ENCODE measurements at regions not wholly inside any gene's neighbourhood (a gene's known extent, or its start where the extent isn't known, plus 50 kb on each side); places are given as distances from the start of the nearest gene placed in this dataset.
A peak's percentile ranks its signal among the peaks of the same experiment; 100 is the strongest.
"Not testable (repeated sequence)": the region's sequence is repeated elsewhere in the genome, so short reads cannot be mapped to it uniquely, and the experiment has no call there.

DNA sequence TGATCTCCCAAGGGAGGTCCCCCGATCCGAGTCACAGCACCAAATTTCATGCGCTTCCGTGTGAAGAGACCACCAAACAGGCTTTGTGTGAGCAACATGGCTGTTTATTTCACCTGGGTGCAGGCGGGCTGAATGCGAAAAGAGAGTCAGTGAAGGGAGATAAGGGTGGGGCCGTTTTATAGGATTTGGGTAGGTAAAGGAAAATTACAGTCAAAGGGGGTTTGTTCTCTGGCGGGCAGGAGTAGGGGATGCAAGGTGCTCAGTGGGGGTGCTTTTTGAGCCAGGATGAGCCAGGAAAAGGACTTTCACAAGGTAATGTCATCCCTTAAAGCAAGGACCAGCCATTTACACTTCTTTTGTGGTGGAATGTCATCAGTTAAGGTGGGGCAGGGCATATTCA lies 309.2 kb upstream of the PAPPA start:
- not testable (repeated sequence) for DNase-seq (ENCODE audit: low read depth in 3 of 3, low spot score in 2 of 3)

DNA sequence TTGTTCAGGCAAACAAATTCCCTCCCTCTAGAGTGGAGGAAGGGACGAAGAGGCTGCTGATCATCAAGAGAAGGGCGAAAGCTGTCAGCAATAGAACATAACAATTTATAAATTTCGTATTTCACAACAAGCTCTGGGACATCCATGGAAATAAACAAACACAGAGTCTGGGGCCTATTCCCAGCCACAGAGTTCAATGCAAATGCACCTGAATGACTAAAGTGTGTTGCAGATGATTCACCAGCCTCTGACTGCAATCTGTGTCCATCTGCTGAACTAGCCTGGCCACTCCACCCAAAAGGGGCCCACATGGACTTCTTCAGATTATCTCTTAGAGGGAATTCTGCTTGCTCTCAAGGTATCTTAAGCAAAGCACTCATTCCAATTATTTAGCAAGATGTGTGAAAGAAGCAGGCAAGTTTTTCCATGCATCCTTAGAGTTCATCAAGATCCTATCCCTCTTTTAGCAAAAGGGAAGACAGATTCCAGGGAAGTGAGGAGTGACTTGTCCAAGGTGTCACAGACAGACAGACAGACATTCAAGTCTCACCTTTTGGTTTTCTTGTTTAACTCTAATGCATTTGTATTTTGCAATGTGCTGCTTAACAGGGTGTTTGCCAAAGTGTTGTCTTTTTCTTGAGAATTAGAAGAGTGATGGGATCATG lies 307.8 kb upstream of the PAPPA start:
- no peak for DNase-seq (ENCODE audit: low read depth in 3 of 3, low spot score in 2 of 3)

DNA sequence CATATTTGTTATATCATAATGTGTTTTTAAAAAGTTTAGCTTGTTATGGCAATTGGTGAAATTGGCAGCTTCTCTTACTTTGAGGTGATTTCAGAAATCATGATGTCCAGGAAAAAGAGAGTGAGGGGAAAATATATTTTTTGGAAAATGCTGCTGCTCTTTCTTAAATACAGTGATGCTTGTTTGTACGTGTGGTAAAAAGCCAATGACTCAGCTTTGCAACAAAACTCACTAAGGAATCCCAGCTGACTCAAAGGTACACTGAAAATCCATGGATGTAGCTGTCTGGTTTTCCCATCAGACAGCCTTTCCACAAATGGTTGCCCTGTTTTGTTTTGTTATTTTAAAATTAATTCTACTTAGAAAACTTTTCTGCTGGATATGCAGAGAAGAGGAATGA lies 306.4 kb upstream of the PAPPA start:
- no peak for DNase-seq (ENCODE audit: low read depth in 3 of 3, low spot score in 2 of 3)

DNA sequence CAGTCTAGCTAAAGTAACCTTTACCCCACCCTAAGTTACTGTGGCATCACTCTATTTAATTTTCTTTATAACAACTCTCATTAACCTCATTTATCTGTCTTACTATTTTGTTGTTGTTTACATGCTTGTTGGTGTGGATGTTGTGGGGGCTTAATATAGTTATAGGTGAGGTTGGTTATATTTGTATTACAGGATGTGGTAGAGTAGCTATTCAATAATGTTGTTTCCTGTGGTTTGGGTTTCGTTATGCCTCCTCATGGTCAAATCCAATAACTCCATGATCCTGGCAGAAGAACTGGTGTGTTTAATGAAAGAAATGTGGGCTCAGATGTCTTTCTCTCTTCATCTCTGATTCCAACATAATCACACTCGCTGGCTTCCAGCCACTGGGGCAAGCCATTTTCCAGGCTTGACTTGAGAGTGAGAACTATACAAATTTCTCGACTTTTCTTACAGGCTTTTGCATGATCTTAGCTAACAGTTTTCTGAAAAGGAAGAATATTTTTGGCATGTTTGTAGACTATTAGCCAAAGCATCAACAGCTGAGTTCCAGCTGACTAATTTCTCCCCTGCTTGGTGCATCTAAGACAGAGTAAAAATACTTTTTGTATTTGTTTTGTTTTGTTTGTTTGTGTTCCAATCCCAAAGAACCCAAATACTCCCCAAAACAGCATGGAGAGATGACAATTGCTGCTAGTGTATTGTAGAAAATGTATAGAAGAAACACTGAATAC lies 303.7 kb upstream of the PAPPA start:
- DNase-seq (ENCODE audit: low read depth in 3 of 3, low spot score in 2 of 3) = no peak

DNA sequence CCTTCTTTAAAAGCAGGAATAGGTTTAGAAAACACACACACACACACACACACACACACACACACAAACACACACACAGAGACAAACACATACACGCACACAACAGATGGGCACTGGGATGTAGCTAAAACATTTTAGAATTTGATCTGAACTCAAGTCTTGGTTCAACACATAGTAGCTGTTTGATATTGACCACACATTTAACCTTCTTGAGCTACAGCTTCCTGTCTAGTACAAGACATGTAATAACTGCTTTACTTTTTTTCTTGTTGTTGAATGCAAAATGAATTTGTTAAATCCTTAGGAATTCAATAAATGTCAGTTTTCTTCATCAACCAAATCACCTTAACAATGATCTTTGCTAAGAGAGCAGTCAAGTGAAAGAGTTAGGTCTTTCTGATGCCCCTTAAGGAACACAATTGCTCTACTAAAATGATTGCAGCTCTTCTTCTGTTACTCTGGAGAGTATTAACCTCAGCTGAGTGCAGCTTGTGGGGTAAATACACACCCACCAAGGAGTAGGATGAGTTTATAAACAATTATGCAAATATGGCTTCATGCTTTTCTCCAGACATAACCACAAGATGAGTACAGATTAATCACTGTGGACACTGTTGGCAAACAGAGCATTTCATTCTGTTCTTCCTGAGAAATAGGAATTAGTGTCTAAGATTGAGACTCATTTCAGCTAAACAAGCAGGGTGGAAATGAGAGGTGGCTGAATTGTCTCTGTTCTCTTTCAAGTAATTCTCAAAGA lies 302.9 kb upstream of the PAPPA start:
- DNase-seq (ENCODE audit: low read depth in 3 of 3, low spot score in 2 of 3) = no peak

DNA sequence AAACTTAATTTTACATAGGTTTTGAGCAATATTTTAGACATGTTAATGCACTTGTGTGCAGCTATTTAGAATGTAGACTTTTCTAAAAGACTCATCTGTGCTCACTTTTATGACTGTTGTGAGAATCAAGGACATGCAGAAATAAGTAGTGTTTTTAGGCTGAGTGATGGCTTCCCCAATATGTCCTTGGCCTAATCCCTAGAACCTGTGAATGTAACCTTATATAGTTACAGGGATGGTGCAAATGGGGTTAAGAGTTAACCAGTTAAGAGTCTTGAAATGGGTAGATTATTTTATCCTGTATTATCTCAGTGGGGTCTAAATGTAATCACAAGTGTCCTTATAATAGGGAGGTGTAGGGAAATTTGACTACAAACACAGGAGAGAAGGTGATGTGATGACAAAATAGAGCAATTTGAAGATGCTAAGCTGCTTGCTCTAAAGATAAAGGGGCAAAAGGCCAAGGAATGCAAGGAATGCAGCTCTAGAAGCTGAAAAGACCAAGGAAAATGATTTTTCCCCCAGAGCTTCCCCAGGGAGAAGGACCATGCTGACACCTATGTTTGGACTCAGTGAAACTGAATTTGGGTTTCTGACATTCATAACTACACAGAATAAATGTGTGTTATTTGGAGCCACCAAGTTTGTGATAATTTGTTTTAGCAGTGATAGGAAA lies 298.0 kb upstream of the PAPPA start:
- DNase-seq (ENCODE audit: low read depth in 3 of 3, low spot score in 2 of 3) = no peak

DNA sequence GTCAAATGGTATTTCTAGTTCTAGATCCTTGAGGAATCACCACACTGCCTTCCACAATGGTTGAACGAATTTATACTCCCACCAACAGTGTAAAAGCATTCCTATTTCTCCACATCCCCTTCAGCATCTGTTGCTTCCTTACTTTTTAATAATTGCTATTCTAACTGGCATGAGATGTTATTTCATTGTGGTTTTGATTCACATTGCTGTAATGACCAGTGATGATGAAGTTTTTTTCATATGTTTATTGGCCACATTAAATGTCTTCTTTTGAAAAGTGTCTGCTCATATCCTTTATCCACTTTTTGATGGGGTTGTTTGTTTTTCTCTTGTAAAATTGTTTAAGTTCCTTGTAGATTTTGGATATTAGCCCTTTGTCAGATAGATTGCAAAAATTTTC lies 295.2 kb upstream of the PAPPA start:
- not testable (repeated sequence) for DNase-seq (ENCODE audit: low read depth in 3 of 3, low spot score in 2 of 3)

DNA sequence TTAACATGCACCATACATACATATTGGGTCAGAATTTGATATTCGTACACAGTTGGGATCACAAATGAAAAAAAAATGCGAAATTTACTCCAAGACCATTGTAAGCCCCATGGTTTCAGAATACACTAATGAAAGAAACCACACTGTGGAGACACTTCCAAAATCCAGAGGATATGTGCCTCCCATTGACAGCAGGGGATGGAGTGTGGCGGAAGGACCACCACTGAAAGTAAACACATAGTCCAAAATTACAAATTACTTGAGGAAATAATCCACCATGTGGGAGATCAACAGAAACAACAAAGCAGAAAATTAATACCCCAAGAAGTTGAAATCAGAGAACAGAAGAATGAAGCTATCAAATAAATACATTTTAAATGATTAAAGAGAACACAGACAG lies 291.6 kb upstream of the PAPPA start:
- DNase-seq (ENCODE audit: low read depth in 3 of 3, low spot score in 2 of 3) = no peak

DNA sequence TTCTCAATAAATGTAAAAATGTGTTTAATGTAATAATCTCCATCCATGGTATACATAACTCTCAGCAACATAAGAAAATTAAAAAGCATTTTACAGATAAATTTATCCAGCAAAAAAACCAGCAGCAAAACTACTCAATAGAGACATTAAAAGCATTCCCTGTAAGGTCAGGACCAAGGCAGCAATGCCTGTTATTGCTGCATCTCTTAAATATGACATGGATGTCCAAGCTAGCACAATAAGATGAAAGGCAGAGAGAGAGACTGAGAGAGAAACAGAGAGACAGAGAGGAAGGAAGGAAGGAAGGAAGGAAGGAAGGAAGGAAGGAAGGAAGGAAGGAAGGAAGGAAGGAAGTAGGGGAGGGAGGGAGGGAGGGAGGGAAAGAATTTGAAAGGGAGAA lies 289.0 kb upstream of the PAPPA start:
- DNase-seq (ENCODE audit: low read depth in 3 of 3, low spot score in 2 of 3) = no peak

DNA sequence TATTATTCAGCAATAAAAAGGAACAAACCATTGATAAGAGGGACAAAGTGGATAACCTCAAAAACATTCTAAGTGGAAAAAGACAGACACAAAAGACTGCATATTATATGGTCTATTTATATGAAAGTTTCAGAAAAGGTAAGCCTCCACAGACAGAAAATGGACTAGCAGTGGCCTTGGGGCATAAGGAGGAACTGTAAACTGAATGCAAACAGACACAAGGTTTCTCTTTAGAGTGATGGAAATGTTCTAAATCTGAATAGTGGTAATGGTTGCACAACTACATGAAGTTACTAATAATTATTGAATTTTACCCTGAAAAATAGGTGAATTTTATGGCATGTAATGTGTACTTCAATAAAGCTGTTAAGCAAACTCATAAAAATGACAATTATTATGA lies 286.3 kb upstream of the PAPPA start:
- no peak for DNase-seq (ENCODE audit: low read depth in 3 of 3, low spot score in 2 of 3)

DNA sequence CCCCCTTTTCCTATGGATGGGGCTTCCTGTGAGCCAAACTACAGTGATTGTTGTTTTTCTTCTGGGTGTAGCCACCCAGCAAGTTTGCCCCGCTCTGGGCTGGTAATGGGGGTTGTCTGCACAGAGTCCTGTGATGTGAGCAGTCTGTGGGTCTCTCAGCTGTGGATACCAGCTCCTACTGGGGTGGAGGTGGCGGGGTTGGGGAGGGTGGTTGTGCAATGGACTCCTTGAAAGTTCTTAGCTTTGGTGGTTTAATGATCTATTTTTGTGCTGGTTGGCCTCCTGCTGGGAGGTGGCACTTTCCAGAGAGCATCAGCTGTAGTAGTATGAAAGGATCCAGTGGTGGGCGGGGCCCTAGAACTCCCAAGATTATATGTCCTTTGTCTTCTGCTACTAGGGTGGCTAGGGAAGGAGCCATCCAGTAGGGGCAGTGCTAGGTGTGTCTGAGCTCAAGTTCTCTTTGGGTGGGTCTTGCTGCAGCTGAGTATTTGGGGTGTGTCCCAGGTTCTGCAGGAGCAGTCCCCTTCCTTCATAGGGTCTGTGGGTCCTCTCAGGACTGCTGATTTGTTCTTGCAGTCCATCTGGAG lies 275.6 kb upstream of the PAPPA start:
- no peak for DNase-seq (ENCODE audit: low read depth in 3 of 3, low spot score in 2 of 3)

DNA sequence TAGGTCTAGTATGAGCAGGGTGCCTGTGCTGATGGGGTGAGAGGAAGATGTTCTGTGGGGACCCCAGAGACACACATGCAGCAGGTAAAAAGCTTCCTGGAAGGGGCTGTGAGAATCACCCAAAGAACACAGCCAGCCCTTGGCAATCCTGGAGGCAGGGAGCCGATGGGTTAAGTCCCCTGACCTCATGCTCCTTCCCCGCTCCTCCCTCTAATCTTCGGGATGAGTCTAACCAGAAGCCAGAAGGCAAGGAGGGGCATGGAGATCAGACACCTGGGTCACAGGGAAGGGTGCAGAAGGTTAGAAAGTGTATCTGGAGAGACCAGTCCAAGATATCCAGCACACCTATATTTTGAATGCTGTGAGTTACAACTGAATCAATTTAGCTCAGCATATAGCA lies 274.1 kb upstream of the PAPPA start:
- DNase-seq (ENCODE audit: low read depth in 3 of 3, low spot score in 2 of 3) = no peak

DNA sequence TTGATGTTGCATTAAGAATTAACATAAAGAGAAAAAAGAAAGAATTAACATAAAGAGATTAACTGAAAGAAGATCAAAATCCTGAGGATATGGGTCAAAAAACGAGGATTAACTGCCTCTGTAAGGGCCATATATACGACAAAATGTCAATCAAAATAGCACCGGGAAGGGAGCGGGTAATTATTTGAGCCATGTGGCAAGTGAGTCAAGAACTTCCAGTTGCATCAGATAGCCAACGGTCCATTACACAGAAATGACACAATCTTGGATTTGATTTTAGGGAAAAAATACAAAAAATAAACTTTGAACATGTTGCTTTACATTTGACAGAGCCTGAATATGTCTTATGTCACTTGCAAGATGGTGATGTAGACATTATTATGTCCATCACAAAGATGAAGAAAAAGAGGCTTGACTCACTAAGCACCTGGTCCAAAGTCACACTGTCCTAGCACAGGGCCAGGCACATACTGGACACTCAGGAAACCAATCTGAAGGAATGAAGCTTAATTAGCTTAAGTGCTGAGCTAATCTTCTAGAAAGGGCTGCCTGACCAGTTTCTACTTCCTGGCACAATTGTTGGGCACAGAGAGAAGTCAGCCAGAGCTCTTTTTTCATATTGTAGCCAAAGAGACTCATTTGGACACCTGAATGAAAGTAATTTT lies 273.2 kb upstream of the PAPPA start:
- DNase-seq (ENCODE audit: low read depth in 3 of 3, low spot score in 2 of 3) = no peak

DNA sequence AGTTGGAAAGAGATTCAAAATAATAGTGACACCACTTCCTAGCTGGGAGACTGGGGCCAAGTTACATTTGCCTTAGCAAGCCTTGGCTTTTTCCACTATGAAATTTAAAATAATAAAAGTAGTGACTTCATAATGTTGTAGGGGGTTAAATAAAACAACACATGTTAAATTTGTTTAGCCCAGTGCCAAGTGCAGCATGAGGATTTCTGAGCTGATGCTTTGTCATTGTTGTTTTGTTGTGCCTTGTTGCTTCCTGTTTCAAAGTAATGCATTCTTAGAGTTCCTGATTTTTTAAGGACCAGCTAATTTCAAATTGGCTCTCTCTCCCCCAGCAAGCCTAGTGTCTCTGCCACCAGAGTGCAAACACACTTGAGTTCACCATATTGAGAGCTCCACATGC lies 270.7 kb upstream of the PAPPA start:
- DNase-seq (ENCODE audit: low read depth in 3 of 3, low spot score in 2 of 3) = no peak

DNA sequence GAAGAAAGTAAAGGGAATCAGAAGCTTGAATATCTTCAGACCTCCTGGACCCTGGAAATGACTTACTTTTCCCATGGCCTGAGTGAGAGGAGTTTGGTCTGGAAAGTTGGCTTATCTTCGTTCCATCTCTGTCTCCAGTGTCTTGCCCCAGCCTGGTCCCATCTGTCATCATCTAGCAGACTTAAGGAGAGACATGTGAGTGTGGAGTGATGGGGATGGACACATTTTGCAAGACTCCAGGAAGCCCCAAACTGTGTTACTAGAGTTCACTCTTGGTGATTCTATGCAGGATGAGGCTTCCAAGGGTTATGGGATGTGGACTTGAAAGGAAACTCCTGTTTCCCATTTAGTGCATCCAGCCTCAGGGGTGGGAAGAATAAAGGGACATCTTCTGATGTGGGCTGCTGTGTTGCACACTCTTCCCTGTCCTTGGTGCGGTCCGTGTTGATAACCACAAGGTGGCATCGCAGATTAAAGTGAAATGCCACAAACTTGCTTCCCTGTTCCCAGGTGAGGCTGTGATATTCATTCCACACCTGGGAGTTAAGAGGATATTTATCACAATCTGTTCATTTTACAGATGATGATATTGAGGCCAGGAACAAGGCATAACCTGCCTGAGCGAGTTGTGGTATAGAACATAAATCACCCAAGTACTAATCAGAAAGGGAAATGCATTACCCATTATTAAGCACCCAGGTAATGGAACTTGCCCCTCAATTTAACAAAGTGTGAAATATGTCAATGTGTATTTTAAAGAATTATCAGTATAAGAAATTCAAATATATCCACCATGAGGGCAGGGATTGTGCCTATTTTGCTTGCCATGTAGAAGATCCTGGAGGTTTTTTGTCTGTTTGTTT lies 269.9 kb upstream of the PAPPA start:
- DNase-seq (ENCODE audit: low read depth in 3 of 3, low spot score in 2 of 3) = peak; percentile 7 to 34 (median 10)

DNA sequence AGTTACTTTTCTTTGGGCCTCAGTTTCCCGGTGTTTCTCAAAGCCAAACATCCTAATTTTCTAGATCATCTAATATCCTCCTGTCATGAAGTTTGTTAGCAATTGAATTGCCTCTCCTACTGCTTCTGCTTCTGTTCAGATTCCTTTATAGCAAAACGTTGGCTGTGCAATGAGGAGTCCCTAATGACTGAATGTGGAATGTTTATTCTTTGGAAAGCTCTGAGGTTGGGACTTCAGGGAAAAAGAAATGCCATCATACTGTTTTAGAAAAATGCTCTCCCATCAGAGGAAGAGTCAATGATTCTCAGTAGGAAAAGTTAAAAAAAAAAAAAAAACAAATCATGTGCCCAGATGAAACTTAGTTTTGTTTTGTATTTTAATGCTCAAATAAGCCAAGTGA lies 268.7 kb upstream of the PAPPA start:
- no peak for DNase-seq (ENCODE audit: low read depth in 3 of 3, low spot score in 2 of 3)

DNA sequence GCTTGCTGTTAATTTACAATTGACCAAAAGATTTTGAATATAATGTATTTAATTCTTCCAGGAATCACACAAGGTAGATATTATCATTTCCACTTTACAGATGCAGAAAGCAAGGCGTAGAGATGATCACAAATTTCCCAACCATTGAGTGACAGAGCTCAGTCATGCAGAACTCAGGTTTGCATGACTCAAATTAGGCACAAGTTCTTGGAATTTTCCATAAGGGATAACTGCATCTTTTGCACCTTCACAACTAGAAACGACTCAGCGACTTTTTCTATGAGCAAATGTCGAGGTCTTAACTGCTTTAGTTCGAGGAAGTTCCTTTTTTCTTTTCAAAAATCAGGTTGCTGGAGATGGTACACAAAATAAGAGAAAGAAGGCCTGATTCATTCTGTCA lies 265.5 kb upstream of the PAPPA start:
- DNase-seq (ENCODE audit: low read depth in 3 of 3, low spot score in 2 of 3) = no peak

DNA sequence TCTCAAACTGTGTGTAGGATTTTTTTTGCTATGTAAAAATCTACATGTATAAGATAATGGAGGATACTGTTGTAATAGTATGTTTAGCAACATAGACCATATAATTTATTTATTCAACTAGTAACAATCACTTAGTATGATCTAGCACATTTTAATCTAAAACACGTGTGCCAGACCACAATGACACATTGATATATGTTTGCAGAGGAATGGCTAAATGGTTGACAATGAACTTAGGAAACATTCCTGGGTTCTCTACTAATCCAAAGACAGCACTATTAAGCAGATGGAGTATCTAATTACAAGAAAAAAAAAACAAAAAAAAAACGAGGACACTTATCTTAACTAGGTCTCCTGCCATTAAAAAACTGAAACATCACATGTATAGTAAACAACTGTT lies 261.7 kb upstream of the PAPPA start:
- DNase-seq (ENCODE audit: low read depth in 3 of 3, low spot score in 2 of 3) = no peak

DNA sequence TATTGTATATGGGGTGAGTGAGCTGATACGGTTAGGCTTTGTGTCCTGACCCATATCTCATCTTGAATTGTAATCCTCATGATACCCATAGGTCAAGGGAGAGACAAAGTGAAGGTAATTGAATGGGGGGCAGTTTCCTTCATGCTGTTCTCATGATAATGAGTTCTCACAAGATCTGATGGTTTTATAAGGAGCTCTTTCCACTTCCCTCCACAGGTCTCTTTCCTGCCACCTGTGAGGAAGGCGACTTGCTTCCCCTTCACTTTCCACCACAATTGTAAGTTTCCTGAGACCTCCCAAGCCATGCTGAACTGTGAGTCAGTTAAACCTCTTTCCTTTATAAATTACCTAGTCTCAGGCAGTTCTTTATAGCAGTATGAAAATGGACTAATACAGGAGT lies 255.1 kb upstream of the PAPPA start:
- not testable (repeated sequence) for DNase-seq (ENCODE audit: low read depth in 3 of 3, low spot score in 2 of 3)

DNA sequence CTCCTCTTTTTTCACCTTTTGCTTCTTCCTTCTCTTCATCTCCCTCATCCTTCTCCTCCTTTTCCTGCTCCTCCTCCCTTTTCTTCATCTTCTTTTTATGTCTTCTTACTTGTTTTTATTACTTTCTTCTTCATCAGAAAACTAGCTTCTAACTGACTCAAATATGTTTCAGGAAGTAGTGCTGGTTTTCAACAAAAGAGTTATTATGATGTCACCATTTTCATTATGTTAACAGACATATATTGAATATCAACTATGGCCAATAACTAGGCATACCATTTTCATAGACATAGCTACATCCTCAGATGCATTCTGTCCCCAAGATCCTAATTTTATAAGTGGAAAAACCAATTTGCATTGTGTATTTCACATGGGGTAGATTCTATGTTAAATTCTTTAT lies 252.9 kb upstream of the PAPPA start:
- DNase-seq (ENCODE audit: low read depth in 3 of 3, low spot score in 2 of 3) = no peak
